ENCODE measurements at regions not wholly inside any gene's neighbourhood (a gene's known extent, or its start where the extent isn't known, plus 50 kb on each side); places are given as distances from the start of the nearest gene placed in this dataset.
"Not testable (repeated sequence)": the region's sequence is repeated elsewhere in the genome, so short reads cannot be mapped to it uniquely, and the experiment has no call there.

DNA sequence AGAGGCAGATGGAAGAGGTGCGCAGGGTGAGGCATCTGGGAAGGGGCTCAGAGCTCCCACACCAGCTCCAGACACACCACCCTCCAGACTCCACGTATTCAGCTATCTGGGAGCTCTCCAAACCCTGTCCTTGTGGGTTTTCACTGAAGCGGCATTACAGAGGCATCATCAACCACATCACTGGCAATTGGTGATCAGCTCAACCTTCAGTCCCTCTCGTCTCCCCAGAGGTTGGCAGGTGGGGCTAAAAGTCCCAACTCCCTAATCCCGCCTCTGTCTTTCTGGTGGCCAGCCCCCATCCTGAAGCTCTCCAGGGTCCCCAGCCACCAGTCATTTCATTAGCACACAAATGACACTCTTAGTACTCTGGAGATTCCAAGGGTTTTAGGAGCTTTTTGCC, 123.9 kb downstream of the KCNJ12 start:
- Mint-ChIP-seq H3K36me3 (ENCODE audit: insufficient read depth, unreplicated experiment) (no peaks in the 10 kb centered on the region), H3K27me3 (ENCODE audit: insufficient read depth, unreplicated experiment) (peaks cover 17% of the 10 kb centered on the region), H3K4me3 (ENCODE audit: unreplicated experiment) (no peak overlapping the region), H3K9me3 (ENCODE audit: unreplicated experiment) (no peaks in the 10 kb centered on the region), H3K27ac (ENCODE audit: low read depth, unreplicated experiment) (no peak overlapping the region), H3K4me1 (ENCODE audit: insufficient read depth, unreplicated experiment) (no peaks in the 10 kb centered on the region)
- DNase-seq (ENCODE audit: unreplicated experiment): no peak
- ChIA-PET CTCF (interaction anchor here (0.7 to 1.4 kb wide), 5 partner anchors 10 to 221 kb away, joined by 3 to 7 read pairs (median 6); no protein-coding TSS in a partner anchor), POLR2A (interaction anchor here (1.0 kb wide), 1 partner anchor 35 kb away, joined by 3 read pairs; no protein-coding TSS in a partner anchor)
- TF ChIP-seq, protein P1, sequence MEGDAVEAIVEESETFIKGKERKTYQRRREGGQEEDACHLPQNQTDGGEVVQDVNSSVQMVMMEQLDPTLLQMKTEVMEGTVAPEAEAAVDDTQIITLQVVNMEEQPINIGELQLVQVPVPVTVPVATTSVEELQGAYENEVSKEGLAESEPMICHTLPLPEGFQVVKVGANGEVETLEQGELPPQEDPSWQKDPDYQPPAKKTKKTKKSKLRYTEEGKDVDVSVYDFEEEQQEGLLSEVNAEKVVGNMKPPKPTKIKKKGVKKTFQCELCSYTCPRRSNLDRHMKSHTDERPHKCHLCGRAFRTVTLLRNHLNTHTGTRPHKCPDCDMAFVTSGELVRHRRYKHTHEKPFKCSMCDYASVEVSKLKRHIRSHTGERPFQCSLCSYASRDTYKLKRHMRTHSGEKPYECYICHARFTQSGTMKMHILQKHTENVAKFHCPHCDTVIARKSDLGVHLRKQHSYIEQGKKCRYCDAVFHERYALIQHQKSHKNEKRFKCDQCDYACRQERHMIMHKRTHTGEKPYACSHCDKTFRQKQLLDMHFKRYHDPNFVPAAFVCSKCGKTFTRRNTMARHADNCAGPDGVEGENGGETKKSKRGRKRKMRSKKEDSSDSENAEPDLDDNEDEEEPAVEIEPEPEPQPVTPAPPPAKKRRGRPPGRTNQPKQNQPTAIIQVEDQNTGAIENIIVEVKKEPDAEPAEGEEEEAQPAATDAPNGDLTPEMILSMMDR (IDR thresholded peaks at IDR 0.05; ENCODE audit: unreplicated experiment): no peak
- intact Hi-C loops (cut with micrococcal nuclease): no loop called here
- BruUV-seq (replicated peaks): no TSS peak

DNA sequence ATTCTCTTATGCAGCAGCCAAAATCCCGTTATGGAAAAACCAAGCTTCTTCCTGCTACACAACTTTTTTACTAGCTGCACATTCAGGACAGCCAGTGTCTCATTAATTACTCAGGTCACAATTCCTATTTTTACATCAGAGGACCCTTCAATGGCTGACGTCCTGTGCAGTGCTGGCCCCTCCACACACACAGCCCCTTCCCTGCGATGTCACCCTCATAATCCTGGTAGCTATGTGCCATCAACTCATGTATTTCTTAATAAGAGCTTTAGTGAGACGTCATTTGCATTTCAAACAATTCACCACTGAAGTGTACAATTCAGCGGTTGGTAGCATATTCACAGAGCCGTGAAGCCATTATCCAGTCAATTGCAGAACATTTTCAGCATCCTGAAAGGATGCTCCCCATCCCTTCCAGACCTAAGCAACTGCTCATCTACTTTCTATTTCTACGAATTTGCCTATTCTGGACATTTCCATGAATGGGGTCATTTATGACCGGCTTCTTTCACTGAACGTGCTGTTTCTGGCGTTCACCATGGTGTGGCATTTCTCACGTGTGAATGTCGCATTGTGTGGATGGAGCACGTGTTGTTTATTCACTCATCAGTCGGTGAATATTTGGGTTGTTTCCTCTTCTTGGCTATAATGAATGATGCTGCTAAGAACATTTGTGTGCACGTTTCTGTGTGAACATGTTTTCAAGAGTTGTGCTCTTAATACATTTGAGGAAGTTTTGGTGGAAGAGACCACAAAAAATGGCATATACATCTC, 126.0 kb downstream of the KCNJ12 start:
- intact Hi-C loops (cut with micrococcal nuclease); BruUV-seq (replicated peaks); POLR2A ChIA-PET; DNase-seq (ENCODE audit: unreplicated experiment); H3K4me1 Mint-ChIP-seq (ENCODE audit: insufficient read depth, unreplicated experiment); H3K27ac Mint-ChIP-seq (ENCODE audit: low read depth, unreplicated experiment); H3K4me3 Mint-ChIP-seq (ENCODE audit: unreplicated experiment); H3K36me3 Mint-ChIP-seq (ENCODE audit: insufficient read depth, unreplicated experiment); H3K9me3 Mint-ChIP-seq (ENCODE audit: unreplicated experiment): not testable (repeated sequence)
- CTCF ChIA-PET: interaction anchor here (0.7 kb wide), 1 partner anchor 45 kb away, joined by 3 read pairs; no protein-coding TSS in a partner anchor
- H3K27me3 Mint-ChIP-seq (ENCODE audit: insufficient read depth, unreplicated experiment): peaks cover 17% of the 10 kb centered on the region

DNA sequence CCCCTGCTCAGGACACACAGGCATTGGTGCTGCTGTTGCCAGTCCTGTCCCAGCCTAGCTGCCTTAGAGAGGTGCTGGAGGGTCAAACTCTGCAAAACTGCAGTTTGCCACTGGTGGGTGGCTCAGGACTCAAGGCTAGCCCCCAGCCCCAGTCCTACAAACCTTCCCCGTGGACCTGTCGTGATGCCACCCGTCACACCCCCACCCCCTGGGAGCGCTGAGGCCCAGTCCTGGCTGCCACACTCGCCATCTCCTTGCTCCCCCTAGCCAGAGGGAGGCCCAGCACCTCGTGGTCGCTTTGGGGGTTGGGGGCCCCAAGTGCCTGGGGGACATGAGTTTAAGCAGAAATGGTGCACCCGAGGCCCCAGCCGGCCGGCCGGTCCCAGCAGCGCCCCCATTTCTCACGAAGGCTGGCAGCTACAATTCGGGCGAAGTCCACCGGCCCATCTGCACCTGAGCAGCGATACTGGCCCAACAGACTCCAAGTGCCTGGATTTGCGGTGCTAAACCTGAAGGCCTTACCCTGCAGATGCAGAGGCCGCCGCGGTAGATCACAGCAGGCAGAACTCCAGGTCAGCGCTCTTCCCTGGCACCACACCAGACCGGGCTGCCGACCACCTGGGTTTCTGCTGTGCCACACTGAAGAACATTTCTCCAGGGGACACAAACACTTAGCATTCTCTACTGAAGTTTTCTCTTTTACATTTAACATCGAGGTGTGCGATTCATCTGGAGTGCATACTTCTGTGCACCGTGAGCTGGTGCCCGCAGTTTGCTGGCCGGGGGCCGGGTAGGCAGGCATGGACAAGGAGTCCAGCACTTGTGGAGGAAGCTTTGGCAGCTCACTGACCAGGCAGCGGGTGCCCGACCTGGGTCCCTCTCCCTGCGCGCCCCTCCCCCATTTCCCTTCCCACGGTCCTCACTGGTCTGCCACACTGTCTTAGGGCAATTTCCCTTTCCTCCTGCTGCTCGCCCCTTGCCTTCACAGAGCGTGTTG, 130.0 kb downstream of the KCNJ12 start:
- no peak overlapping the region for H3K27ac Mint-ChIP-seq (ENCODE audit: low read depth, unreplicated experiment)
- CTCF ChIA-PET: no interaction called here
- H3K36me3 Mint-ChIP-seq (ENCODE audit: insufficient read depth, unreplicated experiment): no peaks in the 10 kb centered on the region
- BruUV-seq (replicated peaks): no TSS peak
- no peaks in the 10 kb centered on the region for H3K9me3 Mint-ChIP-seq (ENCODE audit: unreplicated experiment)
- no peak for DNase-seq (ENCODE audit: unreplicated experiment)
- H3K4me1 Mint-ChIP-seq (ENCODE audit: insufficient read depth, unreplicated experiment): no peaks in the 10 kb centered on the region
- intact Hi-C loops (cut with micrococcal nuclease): no loop called here
- TF ChIP-seq, protein P1 (IDR thresholded peaks at IDR 0.05; ENCODE audit: unreplicated experiment): no peak
- H3K4me3 Mint-ChIP-seq (ENCODE audit: unreplicated experiment): no peak overlapping the region
- no peaks in the 10 kb centered on the region for H3K27me3 Mint-ChIP-seq (ENCODE audit: insufficient read depth, unreplicated experiment)
- POLR2A ChIA-PET: no interaction called here

DNA sequence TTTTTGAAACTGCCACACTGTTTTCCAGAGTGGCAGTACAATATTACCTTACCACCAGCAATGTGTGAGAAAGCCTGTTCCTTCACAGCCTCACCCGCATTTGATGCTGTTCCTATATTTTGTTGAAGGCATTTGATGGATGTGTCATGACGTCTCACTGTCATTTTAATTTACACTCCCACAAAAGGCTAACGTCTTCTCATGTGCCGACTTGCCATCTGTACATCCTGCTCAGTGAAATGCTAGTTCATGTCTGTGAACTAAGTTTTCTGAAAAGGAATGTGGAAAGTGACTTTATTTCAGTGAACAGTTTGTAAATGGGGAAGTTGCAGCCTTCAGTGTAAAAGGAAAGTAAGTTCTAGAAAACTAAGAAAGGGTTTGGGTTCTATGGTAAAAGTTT, 131.6 kb downstream of the KCNJ12 start:
- CTCF ChIA-PET; DNase-seq (ENCODE audit: unreplicated experiment); H3K4me3 Mint-ChIP-seq (ENCODE audit: unreplicated experiment); intact Hi-C loops (cut with micrococcal nuclease); H3K27ac Mint-ChIP-seq (ENCODE audit: low read depth, unreplicated experiment); H3K36me3 Mint-ChIP-seq (ENCODE audit: insufficient read depth, unreplicated experiment); H3K4me1 Mint-ChIP-seq (ENCODE audit: insufficient read depth, unreplicated experiment); POLR2A ChIA-PET; H3K27me3 Mint-ChIP-seq (ENCODE audit: insufficient read depth, unreplicated experiment); H3K9me3 Mint-ChIP-seq (ENCODE audit: unreplicated experiment); BruUV-seq (replicated peaks): not testable (repeated sequence)

DNA sequence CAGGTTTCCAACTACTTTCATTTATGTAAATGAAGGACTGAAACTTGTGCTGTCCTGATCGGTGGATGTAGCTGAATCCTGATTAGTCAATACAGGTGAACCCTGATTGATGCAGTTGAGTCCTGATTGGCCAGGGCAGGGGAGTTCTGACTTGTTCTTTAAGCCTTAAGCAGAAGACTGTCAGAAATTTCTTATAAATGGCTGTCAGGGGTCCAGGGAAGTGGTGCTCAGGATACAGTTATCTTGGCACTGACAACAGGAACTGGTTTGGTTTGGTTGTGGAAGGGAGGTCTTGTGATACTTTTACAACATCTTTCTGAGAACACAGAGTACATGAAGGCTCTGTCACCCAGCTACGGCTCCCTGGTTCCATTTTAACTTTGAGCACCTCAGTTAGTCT, 132.1 kb downstream of the KCNJ12 start:
- BruUV-seq (replicated peaks): no TSS peak
- POLR2A ChIA-PET: no interaction called here

DNA sequence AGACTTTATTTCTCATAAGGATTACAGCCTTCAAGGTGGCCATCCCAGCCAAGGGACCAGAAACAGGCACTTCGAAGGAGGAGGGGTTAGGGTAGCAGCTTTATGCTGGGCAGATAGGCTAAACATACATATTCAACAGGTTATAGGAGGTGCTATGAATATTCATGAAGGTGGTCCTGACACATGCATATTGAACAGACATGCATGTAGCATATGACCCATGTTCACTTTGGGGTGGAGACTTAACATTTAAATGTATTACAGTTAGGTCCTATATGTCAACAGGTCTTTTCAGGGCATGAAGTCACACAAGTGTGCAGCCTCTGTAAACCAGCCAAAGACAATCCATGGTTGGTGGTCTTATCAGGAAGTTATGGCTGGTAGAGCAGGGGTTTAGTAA, 133.2 kb downstream of the KCNJ12 start:
- H3K4me3 Mint-ChIP-seq (ENCODE audit: unreplicated experiment); H3K36me3 Mint-ChIP-seq (ENCODE audit: insufficient read depth, unreplicated experiment); H3K9me3 Mint-ChIP-seq (ENCODE audit: unreplicated experiment); intact Hi-C loops (cut with micrococcal nuclease); H3K4me1 Mint-ChIP-seq (ENCODE audit: insufficient read depth, unreplicated experiment); DNase-seq (ENCODE audit: unreplicated experiment); POLR2A ChIA-PET; H3K27ac Mint-ChIP-seq (ENCODE audit: low read depth, unreplicated experiment); H3K27me3 Mint-ChIP-seq (ENCODE audit: insufficient read depth, unreplicated experiment); BruUV-seq (replicated peaks): not testable (repeated sequence)
- CTCF ChIA-PET: interaction anchor here (0.7 to 6.2 kb wide), 4 partner anchors 10 to 233 kb away, joined by 3 to 100 read pairs (median 4); no protein-coding TSS in a partner anchor

More for the DNA sequence above, 132.1 kb downstream of the KCNJ12 start:
- Mint-ChIP-seq H3K9me3 (ENCODE audit: unreplicated experiment) (no peaks in the 10 kb centered on the region), H3K36me3 (ENCODE audit: insufficient read depth, unreplicated experiment) (no peaks in the 10 kb centered on the region), H3K4me1 (ENCODE audit: insufficient read depth, unreplicated experiment) (no peaks in the 10 kb centered on the region), H3K27me3 (ENCODE audit: insufficient read depth, unreplicated experiment) (no peaks in the 10 kb centered on the region), H3K4me3 (ENCODE audit: unreplicated experiment) (no peak overlapping the region), H3K27ac (ENCODE audit: low read depth, unreplicated experiment) (no peak overlapping the region)
- TF ChIP-seq, protein P1 (IDR thresholded peaks at IDR 0.05; ENCODE audit: unreplicated experiment): no peak
- intact Hi-C loops (cut with micrococcal nuclease): no loop called here
- CTCF ChIA-PET: interaction anchor here (6.2 kb wide), 1 partner anchor 51 kb away, joined by 100 read pairs; no protein-coding TSS in a partner anchor
- DNase-seq (ENCODE audit: unreplicated experiment): no peak
